Esophagus squamous epithelium (tissue), 5 donors: ENCODE measurements at regions not wholly inside any gene's neighbourhood (a gene's known extent, or its start where the extent isn't known, plus 50 kb on each side); places are given as distances from the start of the nearest gene placed in this dataset.

Source experiments
- DNase-seq: peaks from one replicate; lab custom pipeline; 2025; lab: John Stamatoyannopoulos, UW
- H3K27ac ChIP-seq, 4 donors: fragments of 200-600 bp; sonication (generic); one replicate each; pipeline ENCODE4 v1.5.1; 2016 to 2019; ENCODE audit warnings: mild to moderate bottlenecking in 1 of 4
- H3K27me3 ChIP-seq, 4 donors: fragments of 200-600 bp; sonication (generic); 1 replicate in 3 of 4; 2 replicates in 1 of 4; pipeline versions ENCODE4 v1.5.1 to v1.6.0; 2017 to 2021; ENCODE audit warnings: antibody characterized with exemption in 1 of 4
- H3K36me3 ChIP-seq, 3 donors: fragments of 200-600 bp; sonication (generic); one replicate each; pipeline ENCODE4 v1.5.1; 2016 to 2019
- H3K4me1 ChIP-seq, 3 donors: fragments of 200-600 bp; sonication (generic); one replicate each; pipeline ENCODE4 v1.5.1; 2017 to 2019
- H3K4me3 ChIP-seq, 4 donors: fragments of 200-600 bp; sonication (generic); 1 replicate in 3 of 4; 2 replicates in 1 of 4; pipeline ENCODE4 v1.5.1; 2016 to 2019; ENCODE audit warnings: mild to moderate bottlenecking in 2 of 4, moderate library complexity in 1 of 4
- H3K9me3 ChIP-seq, 3 donors: fragments of 200-600 bp; sonication (generic); one replicate each; pipeline ENCODE4 v1.5.1; 2016 to 2019
- CTCF ChIP-seq, 6 experiments: fragments of 450-650 bp in 4 of 6; fragments of 200-600 bp in 2 of 6; sonication (generic) in 2 of 6; IDR thresholded peaks; one replicate each; pipeline ENCODE4 v1.5.1; 2016 to 2019; ENCODE audit warnings: antibody characterized with exemption in 6 of 6, mild to moderate bottlenecking in 4 of 6, moderate library complexity in 4 of 6
- POLR2A ChIP-seq, 4 donors: fragments of 450-650 bp; IDR thresholded peaks; one replicate each; pipeline ENCODE4 v1.6.1; 2017; ENCODE audit warnings: antibody characterized with exemption in 4 of 4, mild to moderate bottlenecking in 4 of 4, moderate library complexity in 3 of 4
- WGBS, 2 donors: methylation state at CpG; one replicate each; pipeline ENCODE4 v1.1.5; 2018; 5-methylcytosine and 5-hydroxymethylcytosine counted together
- intact Hi-C: fragments of 100-400 bp; cut with DNase I; formaldehyde crosslinking; loops from one replicate; pipeline ENCODE4 v1.15.0; 2022
- donor health status: DM: yes; HTN: yes; CAD: no.

- no peak overlapping the region for H3K27ac ChIP-seq
- no peaks in the 10 kb centered on the region for H3K27me3 ChIP-seq
- no peaks in the 10 kb centered on the region for H3K36me3 ChIP-seq
- intact Hi-C loops, result no loop called here
- DNase-seq, result no peak
- 56 to 64% methylated on average over 35 of the region's 35 CpGs for WGBS, 2 donors
- no peak for TF ChIP-seq POLR2A (IDR thresholded peaks at IDR 0.05)
- no peak for TF ChIP-seq CTCF (IDR thresholded peaks at IDR 0.05)
- peaks cover 0 to 100% (median 91%) of the 10 kb centered on the region in 3 donors for H3K9me3 ChIP-seq
- no peaks in the 10 kb centered on the region for H3K4me1 ChIP-seq
- no peak overlapping the region for H3K4me3 ChIP-seq
Observed at GRCh38 chr12:34600592-34601462, 578.5 kb downstream of the ALG10 start.

- Histone ChIP-seq H3K27ac (no peak overlapping the region), H3K9me3 (peaks cover 0 to 100% (median 91%) of the 10 kb centered on the region in 3 donors), H3K27me3 (no peaks in the 10 kb centered on the region), H3K4me3 (no peak overlapping the region), H3K36me3 (no peaks in the 10 kb centered on the region), H3K4me1 (no peaks in the 10 kb centered on the region)
- 60 to 69% methylated on average over 11 of the region's 11 CpGs for WGBS, 2 donors
- DNase-seq, result no peak
- intact Hi-C loops, result no loop called here
- TF ChIP-seq POLR2A (IDR thresholded peaks at IDR 0.05) (no peak), CTCF (IDR thresholded peaks at IDR 0.05) (no peak)
Observed at GRCh38 chr12:34601689-34602088, 579.4 kb downstream of the ALG10 start.

- Histone ChIP-seq H3K4me1 (no peaks in the 10 kb centered on the region), H3K4me3 (no peak overlapping the region), H3K27me3 (no peaks in the 10 kb centered on the region), H3K9me3 (peaks cover 0 to 100% (median 91%) of the 10 kb centered on the region in 3 donors), H3K36me3 (no peaks in the 10 kb centered on the region), H3K27ac (no peak overlapping the region)
- no peak for TF ChIP-seq CTCF (IDR thresholded peaks at IDR 0.05)
- no peak for TF ChIP-seq POLR2A (IDR thresholded peaks at IDR 0.05)
- 69 to 77% methylated on average over 21 to 22 of the region's 22 CpGs for WGBS, 2 donors
- intact Hi-C loops, result no loop called here
- DNase-seq, result no peak
Observed at GRCh38 chr12:34602213-34602940, 580.1 kb downstream of the ALG10 start.

- no peak for DNase-seq
- H3K36me3 ChIP-seq, result no peaks in the 10 kb centered on the region
- WGBS, 2 donors, result 62 to 65% methylated on average over 21 of the region's 21 CpGs
- H3K4me1 ChIP-seq, result no peaks in the 10 kb centered on the region
- H3K27me3 ChIP-seq, result no peaks in the 10 kb centered on the region
- intact Hi-C loops, result no loop called here
- no peak overlapping the region for H3K27ac ChIP-seq
- TF ChIP-seq POLR2A (IDR thresholded peaks at IDR 0.05) (no peak), CTCF (IDR thresholded peaks at IDR 0.05) (no peak)
- peaks cover 0 to 96% (median 89%) of the 10 kb centered on the region in 3 donors for H3K9me3 ChIP-seq
- H3K4me3 ChIP-seq, result no peak overlapping the region
Observed at GRCh38 chr12:34603382-34604035, 581.2 kb downstream of the ALG10 start.
